Fibroblast of villous mesenchyme (primary cell): ENCODE measurements at regions not wholly inside any gene's neighbourhood (a gene's known extent, or its start where the extent isn't known, plus 50 kb on each side); places are given as distances from the start of the nearest gene placed in this dataset.

Experiments used
- DNase-seq: peaks from one replicate; pipeline ENCODE4 v3.0.0-alpha.2; 2010; ENCODE audit warnings: low read depth
- H3K4me3 ChIP-seq: 2 replicates; pipeline ENCODE4 v1.5.1; 2011; ENCODE audit warnings: low read depth, mild to moderate bottlenecking, low read length
- CTCF ChIP-seq: IDR thresholded peaks from 2 replicates; pipeline ENCODE4 v1.5.1; 2012; ENCODE audit warnings: low read depth, mild to moderate bottlenecking, low read length; ENCODE audit not compliant: insufficient read depth

DNA sequence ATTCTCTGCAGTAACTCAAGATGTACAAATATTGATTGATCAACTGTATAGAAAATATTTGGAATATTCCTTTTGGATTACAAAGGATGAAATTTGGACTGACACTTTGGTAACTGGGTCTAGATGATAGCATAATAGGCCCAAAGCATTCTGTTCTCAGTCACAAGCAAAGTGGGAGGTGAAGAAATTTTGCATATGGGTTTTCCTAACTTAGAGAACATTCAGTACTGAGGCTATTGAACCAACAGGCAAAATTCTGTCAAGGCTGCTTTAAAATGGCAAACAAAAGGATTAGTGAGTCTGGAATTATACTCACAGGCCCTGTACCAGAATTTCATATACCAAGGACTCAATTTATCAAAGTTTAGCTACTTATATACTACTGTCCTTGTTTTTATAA, 1020.6 kb downstream of the TLE4 start:
- no peak for TF ChIP-seq CTCF

DNA sequence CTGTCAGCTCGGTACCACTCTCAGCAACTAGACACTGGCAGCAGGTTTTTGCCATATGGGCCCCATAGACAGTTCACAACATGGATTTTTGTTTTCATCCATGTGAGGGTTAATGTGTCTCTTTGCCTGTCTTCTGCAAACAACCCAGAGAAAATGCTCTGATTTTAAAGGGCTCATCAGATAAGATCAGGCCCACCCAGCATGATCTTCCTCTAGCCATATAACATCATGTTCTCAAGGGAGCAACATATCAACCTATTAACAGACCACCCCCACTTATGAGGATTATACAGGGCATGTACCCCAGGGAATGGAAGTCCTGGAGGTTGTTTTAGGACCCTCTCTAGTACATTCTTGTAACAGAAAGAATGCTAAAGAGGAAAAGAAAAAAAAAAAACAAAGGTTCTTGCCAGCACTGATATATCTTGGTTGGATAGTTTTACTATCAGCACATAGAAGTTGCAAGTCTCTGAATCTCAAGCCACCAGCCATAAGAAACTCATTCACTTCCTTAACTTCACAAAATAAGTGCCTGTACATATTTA, 1015.1 kb downstream of the TLE4 start:
- no peak for TF ChIP-seq CTCF
- DNase-seq, result no peak
- no peak overlapping the region for H3K4me3 ChIP-seq

More for the DNA sequence above, 1020.6 kb downstream of the TLE4 start:
- DNase-seq, result no peak
- no peak overlapping the region for H3K4me3 ChIP-seq

DNA sequence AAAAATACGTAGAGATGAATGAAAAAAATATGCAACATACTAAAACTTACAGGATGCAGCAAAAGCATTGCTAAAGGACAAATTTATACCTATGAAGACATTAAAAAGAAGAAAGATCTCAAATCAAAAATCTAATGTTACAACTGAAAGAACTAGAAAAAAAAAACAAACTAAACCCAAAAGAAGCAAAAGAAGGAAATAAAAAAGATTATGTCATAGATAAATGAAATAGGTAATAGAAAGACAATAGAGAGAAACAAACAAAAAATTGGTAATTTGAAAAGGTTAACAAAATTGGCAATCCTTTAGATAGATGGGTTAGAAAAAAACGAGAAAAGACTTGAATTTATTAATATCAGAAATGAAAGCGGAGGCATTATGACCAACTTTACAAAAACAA, 1000.2 kb downstream of the TLE4 start:
- no peak for TF ChIP-seq CTCF
- H3K4me3 ChIP-seq, result no peak overlapping the region
- no peak for DNase-seq

DNA sequence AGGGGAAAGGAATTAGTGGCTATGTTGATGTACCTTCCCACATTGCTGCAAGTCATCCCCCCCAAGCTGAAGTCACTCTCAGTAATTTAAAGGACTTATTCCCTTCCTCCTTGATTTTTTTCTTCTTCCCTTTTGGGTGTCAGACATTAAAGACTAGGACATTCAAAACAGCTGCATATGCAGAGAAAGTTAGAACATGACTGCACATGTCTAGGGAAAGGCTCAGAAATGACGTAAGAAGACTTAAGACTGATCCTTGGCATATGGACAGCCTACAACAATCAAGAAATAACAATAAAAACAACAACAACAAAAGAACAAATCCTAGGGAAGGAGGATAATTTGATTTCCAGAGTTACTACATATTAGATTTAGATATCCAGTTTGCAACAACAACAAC, 997.5 kb downstream of the TLE4 start:
- DNase-seq, result no peak
- no peak for TF ChIP-seq CTCF
- no peak overlapping the region for H3K4me3 ChIP-seq

DNA sequence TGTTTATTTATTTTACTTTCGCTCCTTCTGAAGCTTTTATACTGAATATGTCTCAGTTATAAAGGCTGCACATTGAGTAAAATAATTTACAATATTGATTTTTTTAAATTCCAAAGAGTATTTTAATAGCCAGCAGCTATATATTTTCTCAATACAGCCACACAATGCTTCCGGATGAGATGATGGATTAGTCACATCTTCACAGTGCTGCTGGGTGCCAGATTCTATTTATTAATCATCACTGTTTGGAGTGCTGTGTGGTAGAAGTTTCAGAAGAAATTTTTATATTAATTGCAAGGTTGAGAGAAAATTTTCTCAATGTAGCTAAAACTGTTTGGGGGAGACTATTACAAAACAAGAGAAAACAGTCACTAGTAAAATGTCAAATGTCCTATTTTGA, 989.8 kb downstream of the TLE4 start:
- TF ChIP-seq CTCF, result no peak
- DNase-seq, result no peak
- H3K4me3 ChIP-seq, result no peak overlapping the region

DNA sequence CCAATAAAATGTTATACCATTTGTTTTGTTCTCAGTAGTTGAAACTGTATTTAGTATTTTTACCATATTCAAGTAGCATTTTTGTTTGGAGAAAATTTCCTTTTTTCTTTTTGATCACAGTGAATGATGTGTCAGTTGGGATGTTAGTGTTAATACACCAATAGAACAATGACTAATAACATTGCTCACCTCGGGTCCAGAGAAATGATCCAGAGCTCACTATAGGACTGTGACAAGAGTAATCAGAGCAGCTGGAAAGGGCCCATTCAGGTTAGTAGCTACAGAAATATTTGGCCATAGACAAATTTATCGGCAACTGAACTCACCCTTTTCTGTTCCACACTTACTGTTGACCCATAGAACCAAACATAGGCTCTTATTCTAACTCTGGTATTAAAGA, 989.2 kb downstream of the TLE4 start:
- DNase-seq, result no peak
- H3K4me3 ChIP-seq, result no peak overlapping the region
- TF ChIP-seq CTCF, result no peak

- H3K4me3 ChIP-seq, result no peak overlapping the region
- DNase-seq, result no peak
- no peak for TF ChIP-seq CTCF
Measured at GRCh38 chr9:80557256-80557655, 985.5 kb downstream of the TLE4 start.
